ENCODE measurements at regions not wholly inside any gene's neighbourhood (a gene's known extent, or its start where the extent isn't known, plus 50 kb on each side); places are given as distances from the start of the nearest gene placed in this dataset.
"Not testable (repeated sequence)": the region's sequence is repeated elsewhere in the genome, so short reads cannot be mapped to it uniquely, and the experiment has no call there.

DNA sequence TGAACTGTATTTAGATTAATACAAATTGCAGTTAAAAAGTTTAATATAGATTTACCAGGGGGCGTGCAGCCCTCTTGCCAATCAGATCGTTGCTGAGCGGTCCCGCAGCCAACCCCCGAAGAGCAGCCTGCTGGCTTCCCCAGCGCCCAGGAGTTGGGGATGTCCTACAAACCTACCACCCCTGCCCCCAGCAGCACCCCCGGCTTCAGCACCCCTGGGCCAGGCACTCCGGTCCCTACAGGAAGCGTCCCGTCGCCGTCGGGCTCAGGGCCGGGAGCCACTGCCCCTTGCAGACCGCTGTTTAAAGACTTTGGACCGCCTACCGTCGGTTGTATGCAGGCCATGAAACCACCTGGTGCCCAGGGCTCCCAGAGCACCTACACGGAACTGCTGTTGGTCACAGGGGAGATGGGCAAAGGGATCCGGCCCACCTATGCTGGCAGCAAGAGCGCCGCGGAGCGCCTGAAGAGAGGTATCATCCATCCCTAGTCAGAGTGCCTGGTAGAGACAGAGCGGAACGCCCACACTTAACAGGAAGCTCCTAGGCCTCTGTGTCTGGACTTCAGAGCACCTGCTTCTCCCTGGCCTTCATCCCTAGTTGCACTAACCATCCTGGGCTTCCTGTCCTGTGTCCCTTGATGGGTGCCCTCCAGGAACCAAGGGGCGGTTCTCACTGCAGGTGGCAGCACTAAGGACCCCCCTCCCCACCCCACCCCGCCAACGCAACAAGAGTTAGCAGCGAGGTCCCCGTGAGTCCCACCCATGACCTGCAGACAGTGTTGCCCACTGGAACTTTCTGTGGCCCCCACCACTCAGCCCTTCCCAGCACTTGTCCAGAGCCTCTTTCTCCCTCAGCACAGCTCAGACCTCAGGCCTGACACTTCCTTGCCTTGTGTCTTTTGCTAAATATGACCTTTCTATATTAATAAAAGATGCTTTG, 91.5 kb upstream of the ZNG1F start:
- H3K4me1 Mint-ChIP-seq (ENCODE audit: low read depth, unreplicated experiment); H3K27ac Mint-ChIP-seq (ENCODE audit: unreplicated experiment); H3K79me2 ChIP-seq (ENCODE audit: insufficient read depth, low read length); H3K36me3 Mint-ChIP-seq (ENCODE audit: low read depth, unreplicated experiment); DNase-seq (ENCODE audit: low read depth); H2AFZ ChIP-seq (ENCODE audit: low read depth, low read length); H3K27me3 ChIP-seq (ENCODE audit: insufficient read depth, low read length); FAIRE-seq; H3K27me3 Mint-ChIP-seq (ENCODE audit: low read depth, unreplicated experiment); H3K4me3 Mint-ChIP-seq (ENCODE audit: unreplicated experiment); H3K4me3 ChIP-seq (ENCODE audit: insufficient read depth, low read depth, low read length); H4K20me1 ChIP-seq (ENCODE audit: insufficient read depth, low read length); H3K9me3 Mint-ChIP-seq (ENCODE audit: unreplicated experiment); H3K4me1 ChIP-seq (ENCODE audit: insufficient read depth, low read length); H3K4me2 ChIP-seq (ENCODE audit: low read length); H3K9ac ChIP-seq (ENCODE audit: low read length); H3K36me3 ChIP-seq (ENCODE audit: insufficient read depth, low read length); H3K9me3 ChIP-seq (ENCODE audit: insufficient read depth, low read depth, low read length); H3K27ac ChIP-seq (ENCODE audit: low read depth, low read length): not testable (repeated sequence)

DNA sequence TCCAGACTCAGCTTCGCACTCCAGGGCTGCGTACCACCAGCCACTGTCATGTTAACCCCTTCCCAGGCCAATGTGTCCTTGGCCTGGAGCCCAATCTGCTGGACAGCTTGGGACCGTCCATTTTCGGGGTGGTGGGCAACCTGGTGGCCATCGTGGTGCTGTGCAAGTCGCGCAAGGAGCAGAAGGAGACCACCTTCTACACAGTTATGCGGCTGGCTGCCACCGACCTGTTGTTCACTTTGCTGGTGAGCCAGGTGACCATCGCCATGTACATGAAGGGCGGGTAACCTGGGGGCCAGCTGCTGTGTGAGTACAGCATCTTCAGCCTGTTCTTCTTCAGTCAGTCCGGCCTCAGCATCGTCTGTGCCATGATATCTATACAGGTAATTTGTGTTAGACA, 90.3 kb upstream of the ZNG1F start:
- not testable (repeated sequence) for H3K4me3 Mint-ChIP-seq (ENCODE audit: unreplicated experiment); FAIRE-seq; H3K9me3 Mint-ChIP-seq (ENCODE audit: unreplicated experiment); H3K36me3 ChIP-seq (ENCODE audit: insufficient read depth, low read length); H3K4me1 ChIP-seq (ENCODE audit: insufficient read depth, low read length); H3K9me3 ChIP-seq (ENCODE audit: insufficient read depth, low read depth, low read length); H3K4me2 ChIP-seq (ENCODE audit: low read length); H3K27ac ChIP-seq (ENCODE audit: low read depth, low read length); H4K20me1 ChIP-seq (ENCODE audit: insufficient read depth, low read length); H3K4me1 Mint-ChIP-seq (ENCODE audit: low read depth, unreplicated experiment); H3K27me3 Mint-ChIP-seq (ENCODE audit: low read depth, unreplicated experiment); H3K27me3 ChIP-seq (ENCODE audit: insufficient read depth, low read length); H3K79me2 ChIP-seq (ENCODE audit: insufficient read depth, low read length); H3K36me3 Mint-ChIP-seq (ENCODE audit: low read depth, unreplicated experiment); DNase-seq (ENCODE audit: low read depth); H2AFZ ChIP-seq (ENCODE audit: low read depth, low read length); H3K27ac Mint-ChIP-seq (ENCODE audit: unreplicated experiment); H3K4me3 ChIP-seq (ENCODE audit: insufficient read depth, low read depth, low read length); H3K9ac ChIP-seq (ENCODE audit: low read length)

DNA sequence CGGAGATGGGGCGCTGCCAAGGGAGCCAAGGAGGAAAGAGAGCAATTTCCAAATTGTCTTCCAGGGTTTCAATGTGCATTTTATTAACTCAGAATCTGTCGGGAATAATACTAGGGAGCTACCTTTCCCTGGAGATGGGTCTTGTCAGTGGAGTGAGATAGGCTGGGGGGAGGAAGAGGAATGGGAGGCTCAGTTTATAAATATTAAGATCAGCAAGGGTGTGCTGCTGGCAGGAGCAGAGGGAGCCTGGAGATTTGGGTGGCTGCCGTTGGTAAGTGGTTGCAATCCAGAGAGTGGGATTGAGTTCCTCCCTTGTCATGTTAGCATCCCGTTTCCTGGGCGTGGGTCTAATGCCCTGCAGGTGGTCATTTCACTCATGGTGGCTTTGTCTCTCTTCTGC, 89.9 kb upstream of the ZNG1F start:
- H3K27me3 ChIP-seq (ENCODE audit: insufficient read depth, low read length); H3K27ac Mint-ChIP-seq (ENCODE audit: unreplicated experiment); H3K27ac ChIP-seq (ENCODE audit: low read depth, low read length); H3K4me1 ChIP-seq (ENCODE audit: insufficient read depth, low read length); H2AFZ ChIP-seq (ENCODE audit: low read depth, low read length); H3K4me1 Mint-ChIP-seq (ENCODE audit: low read depth, unreplicated experiment); H3K4me3 Mint-ChIP-seq (ENCODE audit: unreplicated experiment); FAIRE-seq; DNase-seq (ENCODE audit: low read depth); H3K36me3 ChIP-seq (ENCODE audit: insufficient read depth, low read length); H3K36me3 Mint-ChIP-seq (ENCODE audit: low read depth, unreplicated experiment); H3K9ac ChIP-seq (ENCODE audit: low read length); H3K79me2 ChIP-seq (ENCODE audit: insufficient read depth, low read length); H3K9me3 ChIP-seq (ENCODE audit: insufficient read depth, low read depth, low read length); H3K27me3 Mint-ChIP-seq (ENCODE audit: low read depth, unreplicated experiment); H3K4me2 ChIP-seq (ENCODE audit: low read length); H4K20me1 ChIP-seq (ENCODE audit: insufficient read depth, low read length); H3K4me3 ChIP-seq (ENCODE audit: insufficient read depth, low read depth, low read length); H3K9me3 Mint-ChIP-seq (ENCODE audit: unreplicated experiment): not testable (repeated sequence)

DNA sequence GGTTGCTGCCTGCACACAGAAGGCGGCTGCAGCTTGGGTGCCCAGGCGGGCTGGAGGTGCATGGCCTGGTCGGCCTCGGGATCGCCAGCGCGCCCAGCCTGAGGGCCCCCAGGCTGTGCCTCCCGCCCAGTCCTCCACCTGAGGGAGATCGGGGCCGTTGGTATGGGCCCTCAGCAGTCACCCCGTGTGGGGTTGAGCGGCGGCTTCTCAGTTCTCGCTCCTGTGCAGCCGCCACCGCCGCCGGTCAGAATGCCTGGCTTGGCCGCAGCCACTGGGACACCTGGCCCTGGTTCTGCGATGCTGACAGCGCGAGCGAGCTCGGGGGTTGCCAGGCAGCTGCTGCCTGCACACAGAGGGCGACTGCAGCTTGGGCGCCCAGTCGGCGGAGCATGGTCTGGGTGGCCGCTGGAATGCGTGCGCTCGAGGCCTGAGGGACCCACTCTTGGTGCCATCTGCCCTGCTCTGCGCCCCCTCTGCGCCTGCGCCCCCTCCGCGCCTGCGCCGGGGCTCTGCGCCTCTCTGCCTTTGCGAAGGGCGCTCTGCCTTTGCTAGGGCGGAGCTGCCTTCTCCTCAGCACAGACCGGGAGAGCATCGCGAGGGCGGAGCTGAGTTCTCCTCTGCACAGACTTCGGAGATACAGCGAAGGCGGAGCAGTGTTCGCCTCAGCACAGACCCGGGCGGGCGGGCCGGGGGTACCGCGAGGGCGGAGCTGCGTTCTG, 84.6 kb upstream of the ZNG1F start:
- not testable (repeated sequence) for H3K36me3 Mint-ChIP-seq (ENCODE audit: low read depth, unreplicated experiment); H3K36me3 ChIP-seq (ENCODE audit: insufficient read depth, low read length); H3K27me3 ChIP-seq (ENCODE audit: insufficient read depth, low read length); H3K4me1 ChIP-seq (ENCODE audit: insufficient read depth, low read length); H3K9ac ChIP-seq (ENCODE audit: low read length); H4K20me1 ChIP-seq (ENCODE audit: insufficient read depth, low read length); H3K4me1 Mint-ChIP-seq (ENCODE audit: low read depth, unreplicated experiment); FAIRE-seq; H3K27ac Mint-ChIP-seq (ENCODE audit: unreplicated experiment); H3K27ac ChIP-seq (ENCODE audit: low read depth, low read length); H3K9me3 ChIP-seq (ENCODE audit: insufficient read depth, low read depth, low read length); H3K27me3 Mint-ChIP-seq (ENCODE audit: low read depth, unreplicated experiment); H3K79me2 ChIP-seq (ENCODE audit: insufficient read depth, low read length); H3K9me3 Mint-ChIP-seq (ENCODE audit: unreplicated experiment)
- peak overlapping the region; percentile 23 for H3K4me3 ChIP-seq (ENCODE audit: insufficient read depth, low read depth, low read length)
- peak overlapping the region; percentile 71 for H2AFZ ChIP-seq (ENCODE audit: low read depth, low read length)
- peak overlapping the region; percentile 76 for H3K4me3 Mint-ChIP-seq (ENCODE audit: unreplicated experiment)
- peak; percentile 60 for DNase-seq (ENCODE audit: low read depth)
- peak overlapping the region; percentile 79 for H3K4me2 ChIP-seq (ENCODE audit: low read length)

DNA sequence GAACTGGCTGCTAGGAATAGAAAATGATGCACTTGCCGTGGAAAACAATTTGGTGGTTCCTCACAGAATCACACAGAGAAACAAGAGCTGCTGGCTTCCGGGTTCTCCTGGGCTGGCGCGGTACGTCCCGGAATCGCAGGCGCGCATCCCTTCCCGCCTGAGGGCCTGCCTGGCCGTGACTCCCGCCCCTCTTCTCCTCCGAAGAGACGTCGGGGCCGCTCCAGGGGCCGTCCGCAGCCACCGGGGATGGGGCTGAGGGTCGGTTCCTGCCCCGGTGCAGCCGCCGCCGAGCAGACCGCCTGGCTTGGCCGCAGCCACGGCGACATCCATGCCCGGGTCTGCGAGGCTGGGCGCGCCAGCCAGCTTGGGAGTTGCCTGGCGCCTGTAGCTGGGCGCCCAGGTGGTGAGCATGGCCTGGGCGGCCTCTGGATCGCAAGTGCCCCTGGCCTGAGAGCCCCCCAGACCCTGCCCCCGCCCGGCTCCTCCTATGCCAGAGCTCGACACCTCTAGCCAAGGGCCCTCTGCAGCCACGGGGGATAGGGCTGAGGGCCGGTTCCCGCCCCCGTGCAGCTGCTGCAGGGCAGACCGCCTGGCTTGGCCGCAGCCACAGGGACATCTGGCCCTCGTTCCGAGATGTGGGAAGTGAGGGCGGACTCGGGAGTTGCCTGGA, 83.9 kb upstream of the ZNG1F start:
- H3K36me3 ChIP-seq (ENCODE audit: insufficient read depth, low read length); H3K4me3 Mint-ChIP-seq (ENCODE audit: unreplicated experiment); H3K4me1 Mint-ChIP-seq (ENCODE audit: low read depth, unreplicated experiment); H3K27ac Mint-ChIP-seq (ENCODE audit: unreplicated experiment); H3K27ac ChIP-seq (ENCODE audit: low read depth, low read length); H3K9ac ChIP-seq (ENCODE audit: low read length); H3K27me3 Mint-ChIP-seq (ENCODE audit: low read depth, unreplicated experiment); FAIRE-seq; H3K79me2 ChIP-seq (ENCODE audit: insufficient read depth, low read length); H4K20me1 ChIP-seq (ENCODE audit: insufficient read depth, low read length); H3K4me1 ChIP-seq (ENCODE audit: insufficient read depth, low read length); H3K4me3 ChIP-seq (ENCODE audit: insufficient read depth, low read depth, low read length); DNase-seq (ENCODE audit: low read depth); H3K27me3 ChIP-seq (ENCODE audit: insufficient read depth, low read length); H3K9me3 ChIP-seq (ENCODE audit: insufficient read depth, low read depth, low read length); H3K9me3 Mint-ChIP-seq (ENCODE audit: unreplicated experiment); H3K36me3 Mint-ChIP-seq (ENCODE audit: low read depth, unreplicated experiment): not testable (repeated sequence)
- Histone ChIP-seq H3K4me2 (ENCODE audit: low read length) (peak overlapping the region; percentile 70), H2AFZ (ENCODE audit: low read depth, low read length) (peak overlapping the region; percentile 60)

Data from astrocyte (in vitro differentiated cells and primary cell).